GM06990 (cell line): ENCODE measurements at regions not wholly inside any gene's neighbourhood (a gene's known extent, or its start where the extent isn't known, plus 50 kb on each side); places are given as distances from the start of the nearest gene placed in this dataset.

Experiments
- DNase-seq: peaks from one replicate; pipeline ENCODE4 v3.0.0-alpha.2; 2011; ENCODE audit not compliant: insufficient read length; ENCODE audit errors: extremely low read depth
- H3K27me3 ChIP-seq: replicated peaks from 2 replicates; pipeline ENCODE4 v1.6.0; 2011; ENCODE audit warnings: low read length; ENCODE audit not compliant: control insufficient read depth, insufficient read depth
- H3K36me3 ChIP-seq: 2 replicates; pipeline ENCODE4 v1.5.1; 2011; ENCODE audit warnings: low read length; ENCODE audit not compliant: control insufficient read depth, insufficient read depth
- H3K4me3 ChIP-seq: replicated peaks from 2 replicates; pipeline ENCODE4 v1.5.1; 2011; ENCODE audit warnings: low read depth, mild to moderate bottlenecking, control low read depth, low read length
- CTCF ChIP-seq: IDR thresholded peaks from 2 replicates; pipeline ENCODE4 v1.5.1; 2011; ENCODE audit warnings: low read length, control low read depth, mild to moderate bottlenecking, inconsistent platforms; ENCODE audit not compliant: insufficient read depth, poor library complexity, severe bottlenecking

GRCh38 chr9:103997856-103998370, 96.2 kb upstream of the SMC2 start:
- H3K27me3 ChIP-seq, result no peaks in the 10 kb centered on the region
- no peak overlapping the region for H3K4me3 ChIP-seq
- no peak for TF ChIP-seq CTCF
- no peak for DNase-seq
- H3K36me3 ChIP-seq, result no peaks in the 10 kb centered on the region

- Histone ChIP-seq H3K4me3 (no peak overlapping the region), H3K36me3 (no peaks in the 10 kb centered on the region), H3K27me3 (no peaks in the 10 kb centered on the region)
- no peak for TF ChIP-seq CTCF
- DNase-seq, result no peak
These were observed 94.6 kb upstream of the SMC2 start for GRCh38 chr9:103999375-104000062.

- H3K4me3 ChIP-seq, result no peak overlapping the region
- TF ChIP-seq CTCF, result no peak
- H3K27me3 ChIP-seq, result no peaks in the 10 kb centered on the region
- DNase-seq, result no peak
- H3K36me3 ChIP-seq, result no peaks in the 10 kb centered on the region
These were observed 84.3 kb upstream of the SMC2 start for GRCh38 chr9:104009826-104010225.

GRCh38 chr9:104022083-104022482, 72.0 kb upstream of the SMC2 start:
- TF ChIP-seq CTCF, result no peak
- Histone ChIP-seq H3K27me3 (no peaks in the 10 kb centered on the region), H3K36me3 (no peaks in the 10 kb centered on the region), H3K4me3 (no peak overlapping the region)
- no peak for DNase-seq

- no peaks in the 10 kb centered on the region for H3K27me3 ChIP-seq
- no peak for TF ChIP-seq CTCF
- no peak for DNase-seq
- no peak overlapping the region for H3K4me3 ChIP-seq
- no peaks in the 10 kb centered on the region for H3K36me3 ChIP-seq
These were observed 69.0 kb upstream of the SMC2 start for GRCh38 chr9:104025104-104025503.
